Gastroesophageal sphincter (tissue), 4 donors: ENCODE measurements at regions not wholly inside any gene's neighbourhood (a gene's known extent, or its start where the extent isn't known, plus 50 kb on each side); places are given as distances from the start of the nearest gene placed in this dataset.

Experiments used
- ATAC-seq: fragments of 150-250 bp; one replicate; pipeline ENCODE4 v1.9.1; 2016; ENCODE audit warnings: mild to moderate bottlenecking, moderate library complexity
- H3K27ac ChIP-seq, 4 donors: fragments of 200-600 bp; sonication (generic) in 3 of 4; 1 replicate in 3 of 4; 2 replicates in 1 of 4; pipeline ENCODE4 v1.5.1; 2016 to 2019
- H3K27me3 ChIP-seq: fragments of 200-600 bp; sonication (generic); one replicate; pipeline ENCODE4 v1.5.1; 2019
- H3K36me3 ChIP-seq, 2 donors: fragments of 200-600 bp; sonication (generic); one replicate each; pipeline ENCODE4 v1.5.1; 2019; ENCODE audit warnings: control low read depth in 1 of 2
- H3K4me1 ChIP-seq, 3 donors: fragments of 200-600 bp; sonication (generic); 1 replicate in 2 of 3; 2 replicates in 1 of 3; pipeline ENCODE4 v1.5.1; 2016 to 2019; ENCODE audit warnings: control low read depth in 2 of 3
- H3K4me3 ChIP-seq, 2 donors: fragments of 200-600 bp; sonication (generic); one replicate each; pipeline ENCODE4 v1.5.1; 2019; ENCODE audit warnings: mild to moderate bottlenecking in 1 of 2, moderate library complexity in 1 of 2
- H3K9me3 ChIP-seq, 3 donors: fragments of 200-600 bp; sonication (generic); one replicate each; pipeline ENCODE4 v1.5.1; 2017 to 2019; ENCODE audit warnings: control low read depth in 2 of 3
- CTCF ChIP-seq, 4 experiments: fragments of 200-600 bp in 2 of 4; fragments of 450-650 bp in 2 of 4; sonication (generic) in 1 of 4; IDR thresholded peaks; one replicate each; pipeline ENCODE4 v1.5.1; 2017 to 2019; ENCODE audit warnings: antibody characterized with exemption in 4 of 4, mild to moderate bottlenecking in 2 of 4, moderate library complexity in 2 of 4
- EP300 ChIP-seq: sonication (generic); formaldehyde crosslinking; IDR thresholded peaks from one replicate; pipeline ENCODE4 v1.6.1; 2017; ENCODE audit warnings: antibody characterized with exemption, mild to moderate bottlenecking
- POLR2A ChIP-seq, 2 donors: fragments of 450-650 bp; IDR thresholded peaks; one replicate each; pipeline ENCODE4 v1.6.1; 2017; ENCODE audit warnings: antibody characterized with exemption in 2 of 2, mild to moderate bottlenecking in 2 of 2, moderate library complexity in 1 of 2
- POLR2AphosphoS5 ChIP-seq: sonication (generic); formaldehyde crosslinking; IDR thresholded peaks from one replicate; pipeline ENCODE4 v1.6.1; 2017; ENCODE audit warnings: antibody characterized with exemption
- WGBS, 2 donors: methylation state at CpG; one replicate each; pipeline ENCODE4 v1.1.5; 2018; ENCODE audit warnings: low coverage in 1 of 2; 5-methylcytosine and 5-hydroxymethylcytosine counted together

DNA sequence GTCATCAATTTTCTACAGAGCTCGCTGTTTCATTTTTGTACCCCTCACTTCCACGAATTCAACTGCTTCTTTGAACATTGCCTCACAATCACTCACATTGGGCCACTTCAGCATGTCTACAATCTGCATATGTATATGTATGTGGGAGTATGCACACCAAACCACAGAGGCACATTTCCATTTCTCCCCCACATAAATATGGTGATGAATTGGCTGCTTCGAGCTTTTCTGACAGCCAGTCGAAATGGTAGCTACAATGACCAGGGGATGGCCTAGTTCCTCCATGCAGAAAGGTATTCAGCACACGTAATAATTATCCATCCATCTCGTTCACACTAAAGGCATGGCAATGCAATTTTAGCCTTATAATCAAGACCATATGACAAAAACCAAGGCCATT lies 229.6 kb upstream of the ESRRG start:
- Histone ChIP-seq H3K9me3 (no peaks in the 10 kb centered on the region), H3K4me3 (no peak overlapping the region), H3K4me1 (no peaks in the 10 kb centered on the region), H3K27ac (no peak overlapping the region), H3K27me3 (no peaks in the 10 kb centered on the region), H3K36me3 (no peaks in the 10 kb centered on the region)
- no peak for ATAC-seq
- 89% methylated on average over 5 to 6 of the region's 6 CpGs for WGBS, 2 donors
- TF ChIP-seq CTCF (IDR thresholded peaks at IDR 0.05) (no peak), EP300 (no peak), POLR2AphosphoS5 (no peak), POLR2A (IDR thresholded peaks at IDR 0.05) (no peak)

- WGBS, 2 donors, result 58 to 72% methylated on average over 2 of the region's 2 CpGs
- H3K27me3 ChIP-seq, result no peaks in the 10 kb centered on the region
Measured at GRCh38 chr1:216945538-216946080, 222.4 kb upstream of the ESRRG start.

GRCh38 chr1:216944864-216945510 lies 221.8 kb upstream of the ESRRG start:
- H3K4me1 ChIP-seq, result no peaks in the 10 kb centered on the region
- 66 to 86% methylated on average over 2 to 4 of the region's 4 CpGs for WGBS, 2 donors
- no peak for ATAC-seq
- no peak overlapping the region for H3K4me3 ChIP-seq
- no peak for TF ChIP-seq EP300
- no peak for TF ChIP-seq POLR2A (IDR thresholded peaks at IDR 0.05)
- no peak for TF ChIP-seq POLR2AphosphoS5
- TF ChIP-seq CTCF (IDR thresholded peaks at IDR 0.05), result no peak
- no peaks in the 10 kb centered on the region for H3K9me3 ChIP-seq
- no peaks in the 10 kb centered on the region for H3K36me3 ChIP-seq
- H3K27me3 ChIP-seq, result no peaks in the 10 kb centered on the region
- no peak overlapping the region for H3K27ac ChIP-seq

More at GRCh38 chr1:216945538-216946080, 222.4 kb upstream of the ESRRG start:
- H3K27ac ChIP-seq, result no peak overlapping the region
- TF ChIP-seq CTCF (IDR thresholded peaks at IDR 0.05), result no peak
- TF ChIP-seq EP300, result no peak
- TF ChIP-seq POLR2AphosphoS5, result no peak
- no peak for TF ChIP-seq POLR2A (IDR thresholded peaks at IDR 0.05)
- no peak for ATAC-seq
- no peak overlapping the region for H3K4me3 ChIP-seq
- no peaks in the 10 kb centered on the region for H3K4me1 ChIP-seq
- no peaks in the 10 kb centered on the region for H3K9me3 ChIP-seq
- no peaks in the 10 kb centered on the region for H3K36me3 ChIP-seq

DNA sequence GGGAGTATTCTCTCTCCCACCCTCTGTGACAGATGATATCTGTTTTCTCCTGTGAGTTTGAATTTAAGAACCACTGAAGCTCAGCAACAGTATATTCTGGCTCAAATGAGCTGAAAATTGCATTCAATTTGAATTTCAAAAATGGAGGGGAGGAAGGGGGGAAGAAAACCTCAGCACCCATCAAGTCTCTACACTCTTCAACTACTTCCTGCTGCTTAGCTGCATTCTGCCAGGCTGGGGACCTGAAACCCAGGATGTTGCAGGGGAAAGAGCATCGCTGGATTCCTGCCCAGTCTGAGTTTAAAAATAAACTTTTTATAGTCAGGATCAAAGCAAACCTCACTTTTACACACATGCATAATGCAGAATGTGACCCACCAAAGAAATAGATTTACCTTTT lies 214.3 kb upstream of the ESRRG start:
- no peak for ATAC-seq
- no peaks in the 10 kb centered on the region for H3K27me3 ChIP-seq
- TF ChIP-seq CTCF (IDR thresholded peaks at IDR 0.05) (no peak), EP300 (no peak), POLR2A (IDR thresholded peaks at IDR 0.05) (no peak), POLR2AphosphoS5 (no peak)
- 36 to 43% methylated on average over 1 of the region's 1 CpG for WGBS, 2 donors
- no peak overlapping the region for H3K27ac ChIP-seq
- H3K36me3 ChIP-seq, result no peaks in the 10 kb centered on the region
- H3K4me3 ChIP-seq, result no peak overlapping the region
- H3K4me1 ChIP-seq, result no peaks in the 10 kb centered on the region
- H3K9me3 ChIP-seq, result no peaks in the 10 kb centered on the region

GRCh38 chr1:216936779-216937178 lies 213.6 kb upstream of the ESRRG start:
- Histone ChIP-seq H3K4me3 (no peak overlapping the region), H3K27me3 (no peaks in the 10 kb centered on the region), H3K36me3 (no peaks in the 10 kb centered on the region), H3K9me3 (no peaks in the 10 kb centered on the region), H3K27ac (no peak overlapping the region), H3K4me1 (no peaks in the 10 kb centered on the region)
- WGBS, 2 donors, result 95 to 100% methylated on average over 1 of the region's 1 CpG
- TF ChIP-seq POLR2AphosphoS5, result no peak
- TF ChIP-seq POLR2A (IDR thresholded peaks at IDR 0.05), result no peak
- TF ChIP-seq EP300, result no peak
- TF ChIP-seq CTCF (IDR thresholded peaks at IDR 0.05), result no peak
- no peak for ATAC-seq
